ENCODE measurements at regions not wholly inside any gene's neighbourhood (a gene's known extent, or its start where the extent isn't known, plus 50 kb on each side); places are given as distances from the start of the nearest gene placed in this dataset.

- no peak for TF ChIP-seq CTCF (IDR thresholded peaks at IDR 0.05)
- no peak for TF ChIP-seq POLR2A (IDR thresholded peaks at IDR 0.05)
Observed at GRCh38 chr13:71382285-71382684, 484.7 kb downstream of the DACH1 start.
